ENCODE measurements at regions not wholly inside any gene's neighbourhood (a gene's known extent, or its start where the extent isn't known, plus 50 kb on each side); places are given as distances from the start of the nearest gene placed in this dataset.
A peak's percentile ranks its signal among the peaks of the same experiment; 100 is the strongest.

DNA sequence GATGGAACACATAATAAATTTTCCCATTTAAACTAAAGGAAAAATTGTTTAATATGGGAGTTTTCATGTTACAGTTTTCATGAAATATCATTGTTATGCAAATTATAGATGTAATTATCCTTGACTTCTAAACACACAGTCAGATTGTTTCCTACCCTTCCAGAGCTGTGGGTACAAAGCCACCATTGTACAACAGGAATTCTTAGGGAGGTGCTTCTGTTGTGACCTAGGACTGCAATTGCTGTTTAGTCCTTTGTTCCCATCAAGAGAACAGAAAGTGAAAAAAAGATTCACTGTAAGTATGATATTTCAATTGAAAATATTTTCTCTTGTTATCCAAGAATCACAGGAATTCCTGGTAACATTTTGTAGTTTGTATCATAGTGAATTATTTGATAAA is 455.3 kb upstream of the NAALADL2 start:
- no peak for DNase-seq (ENCODE audit: low spot score)

DNA sequence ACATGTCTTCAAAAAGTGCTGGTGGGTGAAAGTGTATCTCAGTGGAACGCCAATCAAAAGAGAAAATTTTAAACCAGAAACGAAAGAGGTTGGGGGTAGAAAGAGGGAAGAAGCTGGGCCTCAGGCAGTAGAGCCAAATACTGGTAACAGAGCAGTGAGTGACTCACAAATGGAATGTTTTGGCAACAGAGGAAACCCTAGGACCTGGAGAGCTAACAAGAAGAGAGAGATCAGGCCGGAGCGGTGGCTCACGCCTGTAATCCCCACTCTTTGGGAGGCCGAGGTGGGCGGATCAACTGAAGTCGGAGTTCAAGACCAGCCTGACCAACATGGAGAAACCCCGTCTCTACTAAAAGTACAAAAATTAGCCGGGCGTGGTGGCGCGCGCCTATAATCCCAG is 450.8 kb upstream of the NAALADL2 start:
- no peak for DNase-seq (ENCODE audit: low spot score)

DNA sequence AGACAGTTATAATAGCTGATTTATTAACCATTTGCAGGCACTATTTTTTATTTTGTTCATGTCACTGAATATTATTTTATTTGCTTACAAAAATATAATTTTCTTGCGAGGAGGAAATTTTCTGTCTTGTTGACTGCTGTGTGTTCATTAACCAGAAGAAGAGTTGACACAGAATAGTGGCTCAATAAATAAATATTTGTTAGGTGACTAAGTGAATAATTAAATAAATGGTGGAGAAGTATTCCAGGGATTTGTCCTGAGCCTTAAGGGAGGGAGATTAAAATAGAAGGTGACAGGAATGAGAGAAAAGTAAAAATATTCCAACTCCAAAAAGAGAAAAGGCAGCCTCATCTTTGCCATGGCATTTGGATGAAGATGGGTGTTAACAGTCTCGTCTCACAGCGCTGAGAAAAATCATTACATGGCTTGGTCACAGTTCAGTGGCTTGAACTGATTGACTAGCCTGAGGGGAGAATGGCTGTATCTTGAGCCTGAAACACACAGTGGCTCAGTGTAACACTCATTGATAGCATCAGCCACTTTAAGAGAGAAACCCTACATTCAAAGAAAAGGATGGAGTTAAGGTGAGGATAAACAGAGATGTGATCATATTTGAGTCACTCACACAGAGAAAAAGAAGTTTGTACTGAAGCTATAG is 449.9 kb upstream of the NAALADL2 start:
- DNase-seq (ENCODE audit: low spot score) = no peak

- DNase-seq (ENCODE audit: low spot score) = no peak
Measured at GRCh38 chr3:174413062-174413912, 445.8 kb upstream of the NAALADL2 start.

DNA sequence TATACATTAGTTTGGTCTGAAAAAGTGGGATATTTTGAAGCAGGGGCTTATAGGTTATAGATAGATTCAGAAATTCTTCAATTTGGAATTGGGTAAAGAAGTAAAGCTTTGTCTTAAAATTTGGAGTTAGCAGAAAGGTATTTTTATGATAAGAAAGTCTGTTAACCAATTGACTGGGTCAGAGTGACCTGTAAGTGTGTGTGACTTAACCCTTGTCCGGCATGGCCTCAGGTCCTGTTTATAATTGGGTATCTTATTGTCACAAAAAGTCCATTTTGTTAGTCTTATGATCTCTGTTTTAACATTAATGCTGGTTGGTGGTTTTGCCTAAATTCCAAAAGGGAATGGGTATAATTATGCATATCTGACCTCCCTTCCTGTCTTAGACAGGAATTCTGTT is 444.2 kb upstream of the NAALADL2 start:
- DNase-seq (ENCODE audit: low spot score) = no peak

DNA sequence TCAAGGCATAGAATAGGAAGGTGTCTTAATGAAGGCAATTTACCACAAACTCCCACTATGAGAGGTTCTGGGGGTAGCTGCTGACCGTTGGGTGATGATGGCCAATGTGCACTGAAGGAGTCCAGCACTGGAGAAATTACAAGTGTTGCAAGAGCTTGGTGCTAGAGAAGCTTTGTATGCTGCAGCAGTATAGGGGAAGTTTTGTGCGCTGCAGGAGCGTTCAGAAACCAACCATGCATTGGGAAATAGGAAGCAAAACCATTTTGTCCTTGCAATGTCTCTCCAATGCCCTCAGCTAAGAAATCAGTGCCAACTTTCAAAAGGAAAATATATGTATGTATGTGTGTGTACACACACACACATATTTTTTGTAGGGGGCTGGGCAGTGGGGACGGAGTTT is 441.6 kb upstream of the NAALADL2 start:
- DNase-seq (ENCODE audit: low spot score) = no peak

GRCh38 chr3:174419216-174419615 is 439.9 kb upstream of the NAALADL2 start:
- no peak for DNase-seq (ENCODE audit: low spot score)

DNA sequence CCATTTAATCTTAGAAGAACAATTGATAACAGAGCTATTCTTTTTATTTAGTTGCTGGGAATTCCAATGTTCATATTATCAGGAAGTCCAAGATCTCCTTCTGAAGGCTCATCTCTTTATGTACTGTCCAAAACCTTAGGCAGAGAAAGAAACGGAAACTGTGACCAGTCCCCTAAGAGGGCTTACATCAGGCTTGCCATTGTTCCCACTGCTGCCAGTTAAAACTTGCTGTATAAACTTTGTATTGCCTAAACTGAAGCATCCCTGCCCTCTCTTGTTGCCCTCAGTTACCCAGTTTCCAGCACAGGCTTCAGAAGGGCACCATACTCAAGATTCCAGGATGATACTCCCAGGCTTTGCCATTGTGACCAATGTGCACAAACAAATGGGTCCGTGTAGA is 435.2 kb upstream of the NAALADL2 start:
- DNase-seq (ENCODE audit: low spot score) = no peak

GRCh38 chr3:174424656-174425055 is 434.5 kb upstream of the NAALADL2 start:
- no peak for DNase-seq (ENCODE audit: low spot score)

DNA sequence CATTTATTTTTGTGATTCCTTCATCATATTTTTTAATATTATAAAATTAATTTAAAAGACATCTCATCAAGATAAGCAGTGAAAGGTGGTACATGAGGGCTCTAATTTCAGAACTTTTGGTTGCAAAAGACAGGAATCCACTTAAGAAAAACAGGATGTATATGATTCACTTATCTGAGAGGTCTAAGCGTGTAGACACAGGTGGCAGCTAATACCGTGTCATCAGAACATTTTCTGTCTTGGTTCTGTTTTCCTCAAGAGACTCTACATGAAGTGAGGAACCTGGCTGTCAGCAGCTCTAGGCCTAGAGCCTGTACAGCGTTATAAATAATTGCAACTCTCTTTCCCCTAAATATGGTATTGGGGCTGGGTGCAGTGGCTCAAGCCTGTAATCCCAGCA is 433.7 kb upstream of the NAALADL2 start:
- no peak for DNase-seq (ENCODE audit: low spot score)

- no peak for DNase-seq (ENCODE audit: low spot score)
Measured at GRCh38 chr3:174430986-174431385, 428.1 kb upstream of the NAALADL2 start.

- DNase-seq (ENCODE audit: low spot score) = no peak
Measured at GRCh38 chr3:174431717-174432116, 427.4 kb upstream of the NAALADL2 start.

DNA sequence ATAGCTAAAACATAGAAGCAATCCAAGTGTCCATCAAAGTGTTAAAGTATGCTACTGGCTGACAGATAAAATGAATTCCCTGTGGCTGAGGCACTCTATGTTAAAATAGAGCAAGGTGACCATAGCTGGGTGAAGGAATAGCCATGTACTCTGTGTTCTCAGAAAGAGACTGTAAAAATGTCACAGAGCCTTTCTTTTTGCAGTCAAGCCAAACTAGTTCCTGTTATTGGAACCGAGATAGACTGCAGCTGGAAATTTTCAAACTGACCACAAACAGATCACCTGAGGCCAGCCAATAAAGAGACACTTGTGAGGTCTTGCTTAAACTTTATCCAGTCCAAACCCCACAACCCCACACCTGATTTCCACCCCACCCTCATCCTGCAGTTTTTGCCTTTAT is 422.8 kb upstream of the NAALADL2 start:
- DNase-seq (ENCODE audit: low spot score) = no peak

GRCh38 chr3:174438501-174439145 is 420.5 kb upstream of the NAALADL2 start:
- no peak for DNase-seq (ENCODE audit: low spot score)

- peak; percentile 13 for DNase-seq (ENCODE audit: low spot score)
Measured at GRCh38 chr3:174439331-174440252, 419.5 kb upstream of the NAALADL2 start.

GRCh38 chr3:174440253-174440701 is 418.9 kb upstream of the NAALADL2 start:
- no peak for DNase-seq (ENCODE audit: low spot score)

DNA sequence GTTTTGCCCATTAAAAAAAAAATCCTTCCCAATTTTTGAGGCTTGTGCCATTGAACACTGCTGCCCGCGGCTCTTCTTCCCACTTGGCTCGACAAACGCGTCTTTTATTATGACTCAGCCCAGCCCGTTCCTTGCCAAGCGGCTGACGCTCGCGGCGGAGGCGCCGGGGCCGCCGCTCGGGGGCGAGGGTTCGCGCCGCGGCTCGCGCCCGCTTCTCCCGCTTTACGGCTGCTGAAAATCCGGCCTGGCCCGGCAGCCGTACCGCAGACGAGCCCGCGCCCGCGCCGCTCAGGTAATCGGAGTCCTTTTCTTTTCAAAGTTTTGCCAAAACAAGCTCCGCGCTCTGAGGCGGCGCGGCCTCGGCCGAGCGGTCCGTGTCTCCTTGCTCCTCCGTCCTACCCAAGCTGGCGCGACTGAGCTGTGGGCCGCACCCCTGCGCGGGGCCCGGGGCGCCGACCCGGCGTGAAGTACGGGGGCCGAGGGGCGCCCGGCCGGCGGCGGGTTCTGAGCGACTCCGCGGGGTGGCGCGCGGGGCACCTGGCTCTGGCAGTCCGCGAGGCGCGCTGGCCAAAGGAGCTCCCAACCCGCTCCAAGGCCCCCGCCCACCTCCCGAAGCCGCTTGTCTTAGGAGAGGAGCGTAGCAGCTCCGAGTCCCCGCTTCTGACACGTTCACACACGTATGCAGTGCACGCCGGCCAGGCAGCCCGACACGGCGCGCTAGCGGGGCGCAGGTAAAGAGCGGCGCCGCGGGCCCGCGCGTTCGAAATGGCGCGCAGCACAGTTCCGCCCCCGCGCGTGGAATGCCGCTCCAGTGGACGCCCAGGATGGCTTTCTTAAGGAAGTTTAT is 418.2 kb upstream of the NAALADL2 start:
- peak; percentile 89 for DNase-seq (ENCODE audit: low spot score)

DNA sequence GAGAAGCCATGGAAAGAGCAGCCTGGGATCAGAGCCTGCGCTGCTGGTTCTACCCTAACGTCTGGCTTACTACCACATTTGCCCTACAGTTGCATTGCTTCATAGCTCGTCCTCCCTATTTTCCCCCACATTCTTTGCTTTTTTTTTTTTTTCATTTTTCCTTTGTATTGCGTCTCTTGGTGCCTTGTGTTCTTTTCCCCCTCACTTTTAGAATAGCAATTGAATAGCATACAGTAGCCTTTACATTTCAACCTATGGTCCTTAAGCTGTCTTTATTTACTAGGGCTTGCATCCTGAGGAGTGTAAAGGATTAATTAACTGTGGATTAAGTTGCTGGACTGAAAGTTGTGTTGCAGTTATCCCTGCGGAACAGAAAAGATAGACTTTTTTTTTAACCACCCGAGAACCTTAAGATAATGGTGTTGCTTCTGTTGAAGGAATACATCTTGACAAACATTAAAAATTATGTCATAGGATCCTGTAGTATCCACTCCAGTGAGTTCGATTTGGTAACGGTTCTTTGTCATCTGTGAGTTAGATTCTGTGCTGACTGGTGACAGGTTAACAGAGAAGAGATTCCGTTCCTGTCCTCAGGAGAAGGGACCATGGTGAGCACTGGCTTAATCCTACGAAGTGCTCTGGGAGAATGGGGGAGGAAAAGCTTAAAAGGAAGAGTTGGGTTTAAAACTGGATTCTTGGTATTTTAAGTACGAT is 417.4 kb upstream of the NAALADL2 start:
- peak; percentile 5 for DNase-seq (ENCODE audit: low spot score)

DNA sequence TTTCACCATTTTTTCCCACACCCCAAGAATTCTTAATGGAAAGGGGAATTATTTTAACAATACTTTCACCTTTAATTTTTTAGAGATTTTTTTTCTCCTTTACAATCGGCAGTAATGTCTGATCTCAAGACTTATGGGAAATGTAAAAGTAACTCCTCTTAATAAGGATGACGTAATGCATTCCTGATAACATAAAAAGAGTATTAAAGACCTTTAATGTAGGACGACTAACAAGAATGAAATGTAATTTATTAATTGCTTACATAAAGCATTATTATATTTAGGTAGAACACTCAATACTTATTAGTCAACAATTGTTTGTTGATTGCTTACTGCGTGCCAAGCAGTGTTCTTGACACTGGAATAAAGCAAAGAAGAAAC is 416.8 kb upstream of the NAALADL2 start:
- no peak for DNase-seq (ENCODE audit: low spot score)

DNA sequence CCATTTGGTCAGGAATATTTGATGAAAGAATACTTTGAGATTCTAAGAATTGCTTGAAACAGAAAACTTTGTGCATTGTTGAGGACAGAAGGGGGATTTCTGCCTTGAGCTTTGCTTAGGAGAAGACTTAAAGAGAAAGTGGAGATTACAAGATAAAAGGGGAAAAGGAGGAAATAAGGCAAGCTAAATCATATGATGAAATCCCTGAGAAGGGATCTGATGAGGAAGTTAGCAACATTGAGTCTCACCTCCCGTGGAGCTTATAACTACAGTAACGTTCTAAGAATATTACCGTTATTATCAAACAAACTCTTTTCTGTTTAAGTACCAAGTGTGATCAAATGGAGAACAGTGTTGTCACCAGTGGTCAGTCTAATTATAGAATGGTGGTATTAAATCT is 414.7 kb upstream of the NAALADL2 start:
- DNase-seq (ENCODE audit: low spot score) = no peak

Measured in putamen (tissue), 1 donor.